GM12891 (cell line): ENCODE measurements at regions not wholly inside any gene's neighbourhood (a gene's known extent, or its start where the extent isn't known, plus 50 kb on each side); places are given as distances from the start of the nearest gene placed in this dataset.
"Not testable (repeated sequence)": the region's sequence is repeated elsewhere in the genome, so short reads cannot be mapped to it uniquely, and the experiment has no call there.

ENCODE experiments used
- DNase-seq: peaks from one replicate; pipeline ENCODE4 v3.0.0; 2011; ENCODE audit warnings: low spot score; ENCODE audit not compliant: insufficient read length
- FAIRE-seq: peaks from 2 replicates; lab custom pipeline; 2011; peaks lifted over from hg19 to GRCh38; lab: Jason Lieb, UNC
- PAX5 ChIP-seq: IDR thresholded peaks from 2 replicates; pipeline ENCODE4 v1.6.1; 2011; ENCODE audit warnings: low read length, moderate library complexity, mild to moderate bottlenecking; ENCODE audit not compliant: insufficient read depth, severe bottlenecking
- POLR2A ChIP-seq: IDR thresholded peaks from 2 replicates; pipeline ENCODE4 v1.6.1; 2011; ENCODE audit warnings: low read depth, low read length, control low read depth
- POLR2AphosphoS5 ChIP-seq: IDR thresholded peaks from 2 replicates; pipeline ENCODE4 v1.6.1; 2011; ENCODE audit warnings: low read depth, low read length, control low read depth
- POU2F2 ChIP-seq: IDR thresholded peaks from 2 replicates; pipeline ENCODE4 v1.6.1; 2011; ENCODE audit warnings: low read depth, mild to moderate bottlenecking, control low read depth, low read length, moderate library complexity
- SPI1 ChIP-seq: IDR thresholded peaks from 2 replicates; pipeline ENCODE4 v1.6.1; 2011; ENCODE audit warnings: low read depth, low read length, control low read depth
- TAF1 ChIP-seq: IDR thresholded peaks from 2 replicates; pipeline ENCODE4 v1.6.1; 2011; ENCODE audit warnings: low read depth, low read length, control low read depth

DNA sequence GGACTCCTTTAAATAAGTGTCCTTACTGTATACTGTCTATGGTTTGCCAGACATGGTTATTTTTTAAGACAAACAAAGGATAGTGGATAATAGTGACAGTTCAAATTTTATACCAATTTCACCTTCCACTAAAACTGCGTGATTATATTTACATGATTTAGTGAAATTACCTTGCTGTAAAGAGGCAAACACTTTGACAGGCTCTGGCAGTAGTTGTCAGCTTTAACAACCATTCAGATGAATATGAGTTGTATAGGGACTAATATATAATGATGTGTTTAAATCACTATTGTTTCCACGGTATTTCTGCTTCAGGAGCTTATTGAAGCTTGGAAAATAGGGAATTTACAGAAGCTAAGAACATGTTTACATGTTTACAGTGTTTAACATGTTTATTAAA, 1364.0 kb downstream of the FSCB start:
- FAIRE-seq = no peak

GRCh38 chr14:43141636-43142191, 1365.4 kb downstream of the FSCB start:
- FAIRE-seq (no peak), DNase-seq (no peak)
- TF ChIP-seq SPI1 = no peak
- TF ChIP-seq PAX5 = no peak
- TF ChIP-seq TAF1 = no peak

More for the DNA sequence above, 1364.0 kb downstream of the FSCB start:
- TF ChIP-seq TAF1 (no peak), POU2F2 (no peak), PAX5 (no peak), POLR2A (no peak), POLR2AphosphoS5 (no peak), SPI1 (no peak)
- DNase-seq = no peak

DNA sequence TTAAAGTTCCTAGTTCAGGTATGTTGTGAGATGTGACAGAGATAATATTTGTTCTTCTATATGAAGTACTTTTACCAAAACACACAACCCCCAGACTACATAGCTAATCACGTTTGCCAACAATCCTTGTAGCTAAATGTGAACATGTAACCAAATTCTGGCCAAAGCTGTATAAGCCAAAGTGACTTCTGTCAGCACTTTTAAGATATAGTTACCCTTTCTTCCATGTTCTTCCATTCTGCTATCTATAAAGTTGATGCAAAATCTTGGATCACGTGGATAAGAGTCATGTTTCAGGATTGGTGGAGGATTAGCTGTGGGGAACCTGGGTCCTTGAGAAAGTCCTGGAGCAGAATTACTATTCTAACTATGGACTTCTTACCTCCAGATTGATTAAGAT, 1366.6 kb downstream of the FSCB start:
- DNase-seq (no peak), FAIRE-seq (no peak)
- no peak for TF ChIP-seq TAF1
- no peak for TF ChIP-seq SPI1
- TF ChIP-seq POLR2AphosphoS5 = no peak
- TF ChIP-seq POU2F2 = no peak
- no peak for TF ChIP-seq PAX5
- TF ChIP-seq POLR2A = no peak

DNA sequence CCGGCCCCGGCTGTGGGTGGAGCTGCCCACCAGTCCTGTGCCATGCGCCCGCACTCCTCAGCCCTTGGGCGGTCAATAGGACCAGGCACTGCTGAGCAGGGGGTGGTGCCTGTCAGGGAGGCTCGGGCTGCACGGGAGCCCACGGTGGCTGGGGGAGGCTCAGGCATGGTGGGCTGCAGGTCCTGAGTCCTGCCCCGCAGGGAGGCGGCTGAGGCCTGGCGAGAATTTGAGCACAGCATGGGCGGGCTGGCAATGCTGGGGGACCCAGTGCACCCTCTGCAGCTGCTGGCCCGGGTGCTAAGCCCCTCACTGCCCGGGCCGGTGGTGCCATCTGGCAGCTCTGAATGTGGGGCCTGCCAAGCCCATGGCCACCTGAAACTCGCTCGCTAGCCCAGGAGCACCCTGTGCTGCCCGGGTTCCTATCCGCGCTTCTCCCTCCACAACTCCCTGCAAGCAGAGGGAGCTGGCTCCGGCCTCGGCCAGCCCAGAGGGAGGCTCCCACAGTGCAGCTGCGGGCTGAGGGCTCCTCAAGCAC, 1371.1 kb downstream of the FSCB start:
- TF ChIP-seq POLR2A (no peak), SPI1 (no peak), POLR2AphosphoS5 (no peak), POU2F2 (no peak), TAF1 (no peak), PAX5 (no peak)
- FAIRE-seq (no peak), DNase-seq (no peak)

- FAIRE-seq (no peak), DNase-seq (no peak)
- TF ChIP-seq SPI1 (no peak), POLR2A (no peak), POU2F2 (no peak), POLR2AphosphoS5 (no peak), PAX5 (no peak), TAF1 (no peak)
Measured at GRCh38 chr14:43132441-43132840, 1374.6 kb downstream of the FSCB start.

- not testable (repeated sequence) for FAIRE-seq, DNase-seq
Measured at GRCh38 chr14:43128429-43128828, 1378.7 kb downstream of the FSCB start.

DNA sequence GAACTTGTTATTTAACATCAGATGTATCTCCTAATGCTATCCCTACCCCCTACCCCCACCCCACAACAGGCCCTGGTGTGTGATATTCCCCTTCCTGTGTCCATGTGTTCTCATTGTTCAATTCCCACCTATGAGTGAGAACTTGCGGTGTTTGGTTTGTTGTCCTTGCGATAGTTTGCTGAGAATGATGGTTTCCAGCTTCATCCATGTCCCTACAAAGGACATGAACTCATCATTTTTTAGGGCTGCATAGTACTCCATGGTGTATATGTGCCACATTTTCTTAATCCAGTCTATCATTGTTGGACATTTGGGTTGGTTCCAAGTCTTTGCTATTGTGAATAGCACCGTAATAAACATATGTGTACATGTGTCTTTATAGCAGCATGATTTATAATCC, 1379.2 kb downstream of the FSCB start:
- not testable (repeated sequence) for FAIRE-seq, DNase-seq

GRCh38 chr14:43123544-43123943, 1383.5 kb downstream of the FSCB start:
- DNase-seq = no peak
- no peak for FAIRE-seq
- TF ChIP-seq SPI1 (no peak), POLR2A (no peak), POU2F2 (no peak), PAX5 (no peak), TAF1 (no peak), POLR2AphosphoS5 (no peak)

DNA sequence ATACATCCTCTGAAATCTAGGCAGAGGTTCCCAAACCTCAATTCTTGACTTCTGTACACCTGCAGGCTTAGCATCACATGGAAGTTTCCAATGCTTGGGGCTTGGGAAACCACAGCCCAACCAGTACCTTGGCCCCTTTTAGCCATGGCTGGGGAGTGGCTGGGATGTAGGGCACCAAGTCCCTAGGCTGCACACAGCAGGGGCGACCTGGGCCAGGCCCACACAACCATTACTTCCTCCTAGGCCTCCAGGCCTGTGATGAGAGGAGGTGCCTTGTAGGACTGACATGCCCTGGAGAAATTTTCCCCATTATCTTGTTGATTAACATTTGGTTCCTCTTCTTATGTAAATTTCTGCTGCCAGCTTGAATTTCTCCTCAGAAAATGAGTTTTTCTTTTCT, 1387.4 kb downstream of the FSCB start:
- FAIRE-seq (no peak), DNase-seq (no peak)
- TF ChIP-seq PAX5 (no peak), SPI1 (no peak)

DNA sequence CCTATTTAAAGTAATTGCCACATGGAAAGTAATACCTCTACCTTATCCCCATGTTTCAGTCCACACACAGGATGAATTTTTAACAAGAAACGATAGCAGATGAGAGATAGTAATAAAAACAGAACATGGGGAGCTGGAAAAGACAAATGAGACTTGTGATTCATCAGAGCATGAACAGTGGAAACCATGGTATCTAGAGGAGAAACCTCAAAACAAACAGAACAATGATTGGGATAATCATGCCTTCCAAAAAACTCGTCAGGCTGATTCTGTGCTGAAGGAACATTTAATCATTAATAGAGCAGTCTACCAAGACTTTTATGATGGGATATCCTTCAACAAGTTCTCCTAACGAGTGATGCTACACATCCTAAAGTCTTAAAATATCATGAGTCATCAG, 1390.7 kb downstream of the FSCB start:
- DNase-seq (no peak), FAIRE-seq (no peak)
- TF ChIP-seq PAX5 = no peak
- TF ChIP-seq SPI1 = no peak
- TF ChIP-seq POU2F2 = no peak
- no peak for TF ChIP-seq TAF1
- no peak for TF ChIP-seq POLR2AphosphoS5
- TF ChIP-seq POLR2A = no peak

DNA sequence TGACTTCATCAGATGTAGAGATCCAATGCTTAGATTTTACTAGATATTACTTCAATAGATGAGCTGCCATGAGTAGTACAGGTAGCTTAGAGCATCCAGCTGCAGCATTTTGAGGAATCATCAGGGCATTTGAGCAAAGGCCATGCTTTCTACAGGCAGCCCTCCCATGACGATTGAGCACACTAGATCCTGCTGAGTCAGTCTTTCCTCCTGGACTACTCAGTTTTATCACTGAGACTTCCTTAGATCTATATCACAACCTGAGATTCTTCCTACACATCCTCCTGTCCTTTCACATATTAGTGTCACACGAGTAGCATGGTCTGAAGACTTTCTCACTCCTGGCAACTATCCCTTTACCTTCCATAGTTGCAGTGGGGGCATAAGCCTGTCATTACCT, 1401.8 kb downstream of the FSCB start:
- FAIRE-seq (no peak), DNase-seq (no peak)
- TF ChIP-seq SPI1 (no peak), POLR2A (no peak), PAX5 (no peak)
